Right hindlimb (tissue), 1 donor: ENCODE measurements at regions not wholly inside any gene's neighbourhood (a gene's known extent, or its start where the extent isn't known, plus 50 kb on each side); places are given as distances from the start of the nearest gene placed in this dataset.
"Not testable (repeated sequence)": the region's sequence is repeated elsewhere in the genome, so short reads cannot be mapped to it uniquely, and the experiment has no call there.

Experiments
- DNase-seq: peaks from one replicate; pipeline ENCODE4 v3.0.0-alpha.2; 2018

- DNase-seq = no peak
Observed at GRCh38 chr19:5290336-5291262, 50.0 kb downstream of the PTPRS start.

- no peak for DNase-seq
Observed at GRCh38 chr19:5289060-5289990, 51.3 kb downstream of the PTPRS start.

GRCh38 chr19:5288347-5288739 lies 52.3 kb downstream of the PTPRS start:
- peak; percentile 58 for DNase-seq

- DNase-seq = no peak
Observed at GRCh38 chr19:5287066-5287465, 53.5 kb downstream of the PTPRS start.

- no peak for DNase-seq
Observed at GRCh38 chr19:5286465-5287029, 54.1 kb downstream of the PTPRS start.

GRCh38 chr19:5285955-5286354 lies 54.7 kb downstream of the PTPRS start:
- no peak for DNase-seq

GRCh38 chr19:5285311-5285710 lies 55.3 kb downstream of the PTPRS start:
- no peak for DNase-seq

GRCh38 chr19:5282901-5283300 lies 57.7 kb downstream of the PTPRS start:
- no peak for DNase-seq

GRCh38 chr19:5281588-5281987 lies 59.0 kb downstream of the PTPRS start:
- DNase-seq = peak; percentile 66

GRCh38 chr19:5275668-5276067 lies 64.9 kb downstream of the PTPRS start:
- DNase-seq = not testable (repeated sequence)

- DNase-seq = no peak
Observed at GRCh38 chr19:5273782-5274181, 66.8 kb downstream of the PTPRS start.

- DNase-seq = no peak
Observed at GRCh38 chr19:5271145-5271544, 69.5 kb downstream of the PTPRS start.

GRCh38 chr19:5269926-5270325 lies 70.7 kb downstream of the PTPRS start:
- DNase-seq = no peak

GRCh38 chr19:5269279-5269678 lies 71.3 kb downstream of the PTPRS start:
- DNase-seq = no peak

GRCh38 chr19:5268801-5269200 lies 71.8 kb downstream of the PTPRS start:
- DNase-seq = no peak

GRCh38 chr19:5265260-5265659 lies 75.4 kb downstream of the PTPRS start:
- no peak for DNase-seq

GRCh38 chr19:5264453-5264852 lies 76.2 kb downstream of the PTPRS start:
- no peak for DNase-seq

GRCh38 chr19:5263615-5264014 lies 77.0 kb downstream of the PTPRS start:
- DNase-seq = no peak

GRCh38 chr19:5262721-5263120 lies 77.9 kb downstream of the PTPRS start:
- no peak for DNase-seq

- no peak for DNase-seq
Observed at GRCh38 chr19:5261156-5261890, 79.3 kb downstream of the PTPRS start.

- no peak for DNase-seq
Observed at GRCh38 chr19:5260381-5260967, 80.1 kb downstream of the PTPRS start.

- DNase-seq = no peak
Observed at GRCh38 chr19:5259750-5260149, 80.9 kb downstream of the PTPRS start.
